ENCODE measurements at regions not wholly inside any gene's neighbourhood (a gene's known extent, or its start where the extent isn't known, plus 50 kb on each side); places are given as distances from the start of the nearest gene placed in this dataset.

- intact Hi-C loops (cut with micrococcal nuclease; ENCODE audit: unreplicated experiment), result no loop called here
- POLR2A ChIA-PET, result interaction anchor here (0.8 kb wide), 1 partner anchor 887 kb away, joined by 4 read pairs; no protein-coding TSS in a partner anchor
- CTCF ChIA-PET (ENCODE audit: unreplicated experiment), result no interaction called here
- no peaks in the 10 kb centered on the region for H3K4me1 ChIP-seq (ENCODE audit: insufficient read depth, low read length, poor library complexity, severe bottlenecking)
- H3K36me3 ChIP-seq (ENCODE audit: insufficient read depth, low read length), result no peaks in the 10 kb centered on the region
- H2AFZ ChIP-seq (ENCODE audit: low read length), result no peak overlapping the region
- TF ChIP-seq EZH2phosphoT487 (IDR thresholded peaks at IDR 0.05; ENCODE audit: borderline replicate concordance, low read depth, low read length), result no peak
- TF ChIP-seq, protein P1, sequence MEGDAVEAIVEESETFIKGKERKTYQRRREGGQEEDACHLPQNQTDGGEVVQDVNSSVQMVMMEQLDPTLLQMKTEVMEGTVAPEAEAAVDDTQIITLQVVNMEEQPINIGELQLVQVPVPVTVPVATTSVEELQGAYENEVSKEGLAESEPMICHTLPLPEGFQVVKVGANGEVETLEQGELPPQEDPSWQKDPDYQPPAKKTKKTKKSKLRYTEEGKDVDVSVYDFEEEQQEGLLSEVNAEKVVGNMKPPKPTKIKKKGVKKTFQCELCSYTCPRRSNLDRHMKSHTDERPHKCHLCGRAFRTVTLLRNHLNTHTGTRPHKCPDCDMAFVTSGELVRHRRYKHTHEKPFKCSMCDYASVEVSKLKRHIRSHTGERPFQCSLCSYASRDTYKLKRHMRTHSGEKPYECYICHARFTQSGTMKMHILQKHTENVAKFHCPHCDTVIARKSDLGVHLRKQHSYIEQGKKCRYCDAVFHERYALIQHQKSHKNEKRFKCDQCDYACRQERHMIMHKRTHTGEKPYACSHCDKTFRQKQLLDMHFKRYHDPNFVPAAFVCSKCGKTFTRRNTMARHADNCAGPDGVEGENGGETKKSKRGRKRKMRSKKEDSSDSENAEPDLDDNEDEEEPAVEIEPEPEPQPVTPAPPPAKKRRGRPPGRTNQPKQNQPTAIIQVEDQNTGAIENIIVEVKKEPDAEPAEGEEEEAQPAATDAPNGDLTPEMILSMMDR (conservative IDR thresholded peaks at IDR 0.05; ENCODE audit: low read length), result no peak
- no peaks in the 10 kb centered on the region for H3K79me2 ChIP-seq (ENCODE audit: insufficient read depth, low read depth, low read length)
- H4K20me1 ChIP-seq (ENCODE audit: insufficient read depth, low read length), result no peaks in the 10 kb centered on the region
- H3K9me2 ChIP-seq (ENCODE audit: insufficient read depth, low read length), result no peaks in the 10 kb centered on the region
- no peak overlapping the region for H3K4me2 ChIP-seq (ENCODE audit: low read length)
- no peak for DNase-seq (ENCODE audit: low spot score)
- H3K4me3 ChIP-seq (ENCODE audit: low read depth, low read length, poor library complexity, severe bottlenecking), result no peak overlapping the region
- no TSS peak for BruUV-seq (replicated peaks)
- no peaks in the 10 kb centered on the region for H3K9me3 ChIP-seq (ENCODE audit: low read length)
- H3K27ac ChIP-seq (ENCODE audit: low read depth, low read length, poor library complexity, severe bottlenecking), result no peak overlapping the region
Measured at GRCh38 chr6:105651969-105652368, 249.1 kb upstream of the PREP start.

DNA sequence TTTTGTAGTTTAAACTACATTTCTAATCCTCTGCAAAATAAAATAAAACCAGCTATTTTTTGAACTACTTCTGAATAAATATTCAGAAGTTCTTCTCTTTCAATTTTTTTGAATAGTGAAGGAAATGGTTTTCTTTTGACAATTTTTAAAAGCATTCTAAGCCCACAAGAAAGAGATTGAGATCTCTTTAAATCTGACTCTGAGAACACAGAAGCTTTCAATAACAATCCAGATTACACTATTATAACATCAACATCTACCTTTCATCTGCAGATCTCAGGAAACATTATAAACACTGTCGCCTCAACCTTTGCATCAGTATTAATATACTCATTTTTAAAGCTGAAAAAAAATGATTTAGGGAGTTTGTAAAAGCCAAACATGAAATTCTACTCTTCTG is 247.5 kb upstream of the PREP start:
- H3K4me1 ChIP-seq (ENCODE audit: insufficient read depth, low read length, poor library complexity, severe bottlenecking), result no peaks in the 10 kb centered on the region
- no peaks in the 10 kb centered on the region for H3K9me2 ChIP-seq (ENCODE audit: insufficient read depth, low read length)
- ChIA-PET POLR2A (interaction anchor here (0.7 kb wide), 2 partner anchors 478 to 1870 kb away, joined by 3 to 4 read pairs; no protein-coding TSS in a partner anchor), CTCF (ENCODE audit: unreplicated experiment) (no interaction called here)
- H3K4me2 ChIP-seq (ENCODE audit: low read length), result no peak overlapping the region
- no peaks in the 10 kb centered on the region for H3K79me2 ChIP-seq (ENCODE audit: insufficient read depth, low read depth, low read length)
- no peaks in the 10 kb centered on the region for H4K20me1 ChIP-seq (ENCODE audit: insufficient read depth, low read length)
- no peak overlapping the region for H2AFZ ChIP-seq (ENCODE audit: low read length)
- BruUV-seq (replicated peaks), result no TSS peak
- no peaks in the 10 kb centered on the region for H3K9me3 ChIP-seq (ENCODE audit: low read length)
- intact Hi-C loops (cut with micrococcal nuclease; ENCODE audit: unreplicated experiment), result no loop called here
- H3K4me3 ChIP-seq (ENCODE audit: low read depth, low read length, poor library complexity, severe bottlenecking), result no peak overlapping the region
- TF ChIP-seq, protein P1 (conservative IDR thresholded peaks at IDR 0.05; ENCODE audit: low read length), result no peak
- TF ChIP-seq EZH2phosphoT487 (IDR thresholded peaks at IDR 0.05; ENCODE audit: borderline replicate concordance, low read depth, low read length), result no peak
- DNase-seq (ENCODE audit: low spot score), result no peak
- no peak overlapping the region for H3K27ac ChIP-seq (ENCODE audit: low read depth, low read length, poor library complexity, severe bottlenecking)
- no peaks in the 10 kb centered on the region for H3K36me3 ChIP-seq (ENCODE audit: insufficient read depth, low read length)

GRCh38 chr6:105649192-105649591 is 246.3 kb upstream of the PREP start:
- Histone ChIP-seq H3K4me3 (ENCODE audit: low read depth, low read length, poor library complexity, severe bottlenecking) (no peak overlapping the region), H2AFZ (ENCODE audit: low read length) (no peak overlapping the region), H3K4me1 (ENCODE audit: insufficient read depth, low read length, poor library complexity, severe bottlenecking) (no peaks in the 10 kb centered on the region), H3K79me2 (ENCODE audit: insufficient read depth, low read depth, low read length) (no peaks in the 10 kb centered on the region), H3K9me3 (ENCODE audit: low read length) (no peaks in the 10 kb centered on the region), H3K36me3 (ENCODE audit: insufficient read depth, low read length) (no peaks in the 10 kb centered on the region), H3K4me2 (ENCODE audit: low read length) (no peak overlapping the region), H4K20me1 (ENCODE audit: insufficient read depth, low read length) (no peaks in the 10 kb centered on the region), H3K27ac (ENCODE audit: low read depth, low read length, poor library complexity, severe bottlenecking) (no peak overlapping the region), H3K9me2 (ENCODE audit: insufficient read depth, low read length) (no peaks in the 10 kb centered on the region)
- intact Hi-C loops (cut with micrococcal nuclease; ENCODE audit: unreplicated experiment), result no loop called here
- no peak for DNase-seq (ENCODE audit: low spot score)
- CTCF ChIA-PET (ENCODE audit: unreplicated experiment), result no interaction called here
- no peak for TF ChIP-seq EZH2phosphoT487 (IDR thresholded peaks at IDR 0.05; ENCODE audit: borderline replicate concordance, low read depth, low read length)
- TF ChIP-seq, protein P1 (conservative IDR thresholded peaks at IDR 0.05; ENCODE audit: low read length), result no peak
- POLR2A ChIA-PET, result interaction anchor here (1.0 to 1.2 kb wide), 2 partner anchors 21 to 208 kb away, joined by 3 read pairs; no protein-coding TSS in a partner anchor
- BruUV-seq (replicated peaks), result no TSS peak

All from OCI-LY7 (cell line).